Psoas muscle (tissue), 7 donors: ENCODE measurements at regions not wholly inside any gene's neighbourhood (a gene's known extent, or its start where the extent isn't known, plus 50 kb on each side); places are given as distances from the start of the nearest gene placed in this dataset.

Experiments
- ATAC-seq, 4 donors: fragments of 200-7000 bp; cut with Tn5 transposase; one replicate each; pipeline ENCODE4 v1.9.1; 2020; ENCODE audit warnings: moderate library complexity in 3 of 4, mild to moderate bottlenecking in 2 of 4
- DNase-seq, 2 donors: peaks; one replicate each; pipeline ENCODE4 v3.0.0-alpha.2; 2020
- H3K27ac ChIP-seq: fragments of 200-600 bp; one replicate; pipeline ENCODE4 v1.8.0; 2022
- H3K27me3 ChIP-seq, 3 donors: fragments of 200-600 bp in 1 of 3; one replicate each; pipeline versions ENCODE4 v1.6.1 to v1.8.0; 2013 to 2022; ENCODE audit warnings: low read length in 2 of 3, mild to moderate bottlenecking in 2 of 3, moderate library complexity in 1 of 3; ENCODE audit not compliant: insufficient read depth in 3 of 3
- H3K36me3 ChIP-seq, 2 donors: fragments of 200-600 bp in 1 of 2; one replicate each; pipeline versions ENCODE4 v1.6.1 to v1.8.0; 2013 to 2022; ENCODE audit warnings: low read depth in 1 of 2, mild to moderate bottlenecking in 1 of 2, moderate library complexity in 1 of 2; ENCODE audit not compliant: insufficient read depth in 1 of 2
- H3K4me1 ChIP-seq: fragments of 200-600 bp; one replicate; pipeline ENCODE4 v1.8.0; 2022
- H3K4me3 ChIP-seq: fragments of 200-600 bp; one replicate; pipeline ENCODE4 v1.8.0; 2022; ENCODE audit warnings: mild to moderate bottlenecking
- H3K9me3 ChIP-seq: fragments of 200-600 bp; one replicate; pipeline ENCODE4 v1.8.0; 2022
- WGBS, 3 donors: extraction: QIAGEN DNeasy Blood & Tissue Kit; methylation state at CpG; one replicate each; pipeline versions ENCODE4 v1.1.6 to v1.1.7; 2013; 5-methylcytosine and 5-hydroxymethylcytosine counted together
- intact Hi-C, 2 donors: fragments of 100-400 bp; cut with DNase I; formaldehyde crosslinking; loops; one replicate each; pipeline versions ENCODE4 v1.11.0 to v1.14.2; 2022
- TF ChIP-seq, protein P1 (sequence below): fragments of 200-600 bp; IDR thresholded peaks from one replicate; pipeline ENCODE4 v1.8.0; 2022; ENCODE audit warnings: antibody characterized with exemption
- donor health status: healthy with polysubstance abuse.
- donor health status: DM: no; HTN: no; CAD: no; lungs with moderate emphysema.
- donor health status: Bipolar disorder and iron deficiency.
- donor health status: healthy.
- donor health status: DM: yes; HTN: yes; CAD: no.
- donor health status: DM: no; HTN: no; CAD: no.
- donor health status: DM: yes; HTN: yes; CAD: no.

DNA sequence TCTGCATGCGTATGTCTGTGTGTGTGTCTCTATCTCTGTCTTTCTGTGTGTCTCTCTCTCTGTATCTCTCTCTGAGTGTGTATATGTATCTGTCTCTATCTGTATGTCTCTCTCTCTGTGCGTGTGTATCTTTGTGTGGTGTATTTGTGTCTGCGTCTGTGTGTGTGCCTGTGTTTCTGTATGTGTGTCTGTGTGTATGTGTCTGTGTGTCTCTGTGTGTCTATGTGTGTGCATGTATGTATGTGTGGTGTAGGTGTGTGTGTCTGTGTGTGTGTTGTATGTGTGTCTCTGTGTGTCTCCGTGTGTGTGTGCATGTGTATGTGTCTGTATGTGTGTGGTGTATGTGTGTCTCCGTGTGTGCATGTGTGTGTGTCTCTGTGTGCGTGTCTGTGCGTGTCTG is 243.0 kb upstream of the FOXQ1 start:
- Histone ChIP-seq H3K36me3 (no peaks in the 10 kb centered on the region), H3K4me3 (no peak overlapping the region), H3K27ac (no peak overlapping the region), H3K4me1 (no peaks in the 10 kb centered on the region), H3K27me3 (peaks cover 0 to 3% (median 0%) of the 10 kb centered on the region in 3 donors), H3K9me3 (no peaks in the 10 kb centered on the region)
- 88 to 93% (median 91%) methylated on average over 7 of the region's 7 CpGs for WGBS, 3 donors
- DNase-seq (no peak), ATAC-seq (no peak)
- TF ChIP-seq, protein P1, sequence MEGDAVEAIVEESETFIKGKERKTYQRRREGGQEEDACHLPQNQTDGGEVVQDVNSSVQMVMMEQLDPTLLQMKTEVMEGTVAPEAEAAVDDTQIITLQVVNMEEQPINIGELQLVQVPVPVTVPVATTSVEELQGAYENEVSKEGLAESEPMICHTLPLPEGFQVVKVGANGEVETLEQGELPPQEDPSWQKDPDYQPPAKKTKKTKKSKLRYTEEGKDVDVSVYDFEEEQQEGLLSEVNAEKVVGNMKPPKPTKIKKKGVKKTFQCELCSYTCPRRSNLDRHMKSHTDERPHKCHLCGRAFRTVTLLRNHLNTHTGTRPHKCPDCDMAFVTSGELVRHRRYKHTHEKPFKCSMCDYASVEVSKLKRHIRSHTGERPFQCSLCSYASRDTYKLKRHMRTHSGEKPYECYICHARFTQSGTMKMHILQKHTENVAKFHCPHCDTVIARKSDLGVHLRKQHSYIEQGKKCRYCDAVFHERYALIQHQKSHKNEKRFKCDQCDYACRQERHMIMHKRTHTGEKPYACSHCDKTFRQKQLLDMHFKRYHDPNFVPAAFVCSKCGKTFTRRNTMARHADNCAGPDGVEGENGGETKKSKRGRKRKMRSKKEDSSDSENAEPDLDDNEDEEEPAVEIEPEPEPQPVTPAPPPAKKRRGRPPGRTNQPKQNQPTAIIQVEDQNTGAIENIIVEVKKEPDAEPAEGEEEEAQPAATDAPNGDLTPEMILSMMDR = no peak
- intact Hi-C loops = no loop called here

DNA sequence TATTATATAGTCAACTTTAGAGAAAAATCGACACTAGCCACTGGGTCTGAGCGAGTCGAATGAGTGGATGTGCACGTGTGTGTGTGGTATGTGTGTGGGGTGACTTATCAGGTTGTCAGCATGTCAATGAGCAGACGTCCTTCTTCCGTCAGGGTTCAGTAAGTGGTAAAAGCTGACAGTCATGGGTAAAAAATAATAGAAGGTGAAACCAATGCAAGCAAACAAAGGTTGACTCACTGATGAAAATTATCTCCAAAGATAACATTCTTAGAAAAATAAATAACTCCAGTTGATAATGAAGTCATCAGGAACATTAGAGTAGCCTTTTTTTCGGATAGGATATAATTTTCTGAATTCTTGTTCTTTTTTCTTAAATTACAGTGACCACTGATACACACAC is 243.8 kb upstream of the FOXQ1 start:
- TF ChIP-seq, protein P1 = no peak
- Histone ChIP-seq H3K9me3 (no peaks in the 10 kb centered on the region), H3K27ac (no peak overlapping the region), H3K4me1 (no peaks in the 10 kb centered on the region), H3K27me3 (peaks cover 0 to 3% (median 0%) of the 10 kb centered on the region in 3 donors), H3K4me3 (no peak overlapping the region), H3K36me3 (no peaks in the 10 kb centered on the region)
- 84 to 87% (median 86%) methylated on average over 7 of the region's 7 CpGs for WGBS, 3 donors
- intact Hi-C loops = no loop called here
- ATAC-seq (no peak), DNase-seq (no peak)

DNA sequence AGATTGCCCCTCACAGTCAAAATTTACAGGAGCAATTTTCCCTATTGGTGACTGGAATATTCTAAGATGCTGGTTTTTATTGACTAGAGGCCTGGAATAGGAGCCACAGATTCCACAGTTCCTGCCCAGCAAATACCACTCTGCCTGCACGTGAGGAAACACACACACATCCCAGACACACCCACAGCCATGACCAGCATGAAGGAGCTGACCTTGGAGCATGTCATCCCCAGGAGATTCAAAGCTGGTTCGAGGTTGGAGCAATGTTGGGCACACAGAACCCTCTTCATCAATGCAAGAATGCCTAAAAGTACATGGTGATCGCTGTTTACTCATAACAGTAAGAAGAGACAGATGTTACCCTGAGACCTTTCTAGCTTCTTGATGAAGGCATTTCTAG is 244.6 kb upstream of the FOXQ1 start:
- intact Hi-C loops = no loop called here

DNA sequence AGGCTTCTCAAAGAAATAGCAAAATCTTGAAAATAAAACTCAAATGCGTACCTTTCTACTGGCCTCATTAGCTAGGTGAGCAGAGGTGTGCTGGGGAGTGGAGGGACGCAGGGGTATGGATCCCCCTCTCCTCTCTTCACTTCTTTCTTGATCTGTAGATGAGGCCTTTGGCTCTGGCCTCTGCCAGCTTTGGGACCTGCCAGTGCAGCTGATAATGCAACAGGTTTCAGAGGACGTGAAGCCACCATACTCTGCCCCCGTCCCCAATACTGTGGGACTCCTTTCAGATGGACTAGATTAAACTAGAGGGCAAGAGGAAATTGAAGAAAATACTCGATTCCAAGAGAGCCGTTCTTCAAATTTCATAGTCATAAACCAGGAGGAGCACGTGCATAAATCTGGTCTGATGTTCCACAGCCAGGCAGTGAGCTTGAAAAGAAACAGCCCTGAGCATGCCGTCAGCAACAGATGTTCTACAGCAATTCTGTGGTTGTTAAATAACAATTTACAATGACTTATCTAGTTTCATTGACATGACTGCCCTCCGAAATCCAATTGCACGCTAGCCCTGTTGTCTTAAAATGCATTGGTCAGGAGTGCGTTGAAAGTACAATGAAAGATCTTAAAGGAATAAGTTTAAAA is 245.3 kb upstream of the FOXQ1 start:
- Histone ChIP-seq H3K9me3 (no peaks in the 10 kb centered on the region), H3K27me3 (peaks cover 0 to 3% (median 0%) of the 10 kb centered on the region in 3 donors), H3K4me1 (no peaks in the 10 kb centered on the region), H3K36me3 (no peaks in the 10 kb centered on the region), H3K27ac (no peak overlapping the region), H3K4me3 (no peak overlapping the region)
- 40 to 54% (median 51%) methylated on average over 11 of the region's 11 CpGs for WGBS, 3 donors
- TF ChIP-seq, protein P1 = no peak
- ATAC-seq (no peak), DNase-seq (no peak)
- intact Hi-C loops = no loop called here

More for the DNA sequence above, 244.6 kb upstream of the FOXQ1 start:
- Histone ChIP-seq H3K36me3 (no peaks in the 10 kb centered on the region), H3K27me3 (peaks cover 0 to 3% (median 0%) of the 10 kb centered on the region in 3 donors), H3K4me1 (no peaks in the 10 kb centered on the region), H3K27ac (no peak overlapping the region), H3K9me3 (no peaks in the 10 kb centered on the region), H3K4me3 (no peak overlapping the region)
- TF ChIP-seq, protein P1 = no peak
- whole genome bisulfite sequencing, 3 donors = 53 to 56% (median 53%) methylated on average over 3 of the region's 3 CpGs
- ATAC-seq = no peak
- DNase-seq = no peak

DNA sequence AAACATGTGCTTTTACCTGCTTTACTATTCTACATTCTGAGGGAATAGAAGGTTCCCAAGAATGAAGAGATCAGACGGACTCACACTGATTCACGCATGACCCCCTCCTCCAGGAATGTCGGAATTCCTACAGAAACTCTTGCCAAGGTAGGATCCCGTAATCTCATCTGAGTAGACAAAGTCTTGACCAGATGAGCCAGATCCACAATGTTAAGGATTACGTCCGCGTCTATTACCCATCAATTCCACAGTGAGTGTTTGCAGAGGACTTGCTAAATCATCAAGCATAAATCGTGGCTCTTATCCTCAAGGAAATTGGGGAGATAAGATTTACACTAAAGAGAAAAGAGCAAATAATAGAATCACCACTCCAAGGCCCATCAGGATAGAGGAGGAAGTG is 245.9 kb upstream of the FOXQ1 start:
- DNase-seq (no peak), ATAC-seq (no peak)
- no peaks in the 10 kb centered on the region for H3K9me3 ChIP-seq
- TF ChIP-seq, protein P1 = no peak
- 86 to 87% (median 86%) methylated on average over 8 of the region's 8 CpGs for WGBS, 3 donors
- intact Hi-C loops = no loop called here
- no peak overlapping the region for H3K27ac ChIP-seq
- H3K36me3 ChIP-seq = no peaks in the 10 kb centered on the region
- H3K4me3 ChIP-seq = no peak overlapping the region
- no peaks in the 10 kb centered on the region for H3K4me1 ChIP-seq
- H3K27me3 ChIP-seq = peaks cover 0 to 3% (median 0%) of the 10 kb centered on the region in 3 donors
